Immature natural killer cell (primary cell): ENCODE measurements at regions not wholly inside any gene's neighbourhood (a gene's known extent, or its start where the extent isn't known, plus 50 kb on each side); places are given as distances from the start of the nearest gene placed in this dataset.
"Not testable (repeated sequence)": the region's sequence is repeated elsewhere in the genome, so short reads cannot be mapped to it uniquely, and the experiment has no call there.

Experiments used
- DNase-seq, 3 donors: peaks; one replicate each; pipeline ENCODE4 v3.0.0; 2022; ENCODE audit warnings: mixed read lengths in 1 of 3
- H3K27ac Mint-ChIP-seq, 6 donors: one replicate each; pipeline ENCODE4 v1.8.0; 2020; ENCODE audit warnings: mixed read lengths in 6 of 6, mild to moderate bottlenecking in 5 of 6, inconsistent platforms in 4 of 6, moderate library complexity in 3 of 6
- H3K27me3 Mint-ChIP-seq, 3 donors: one replicate each; pipeline ENCODE4 v1.8.0; 2020 to 2021; ENCODE audit warnings: low read depth in 3 of 3, mild to moderate bottlenecking in 3 of 3, mixed read lengths in 3 of 3, moderate library complexity in 3 of 3, inconsistent platforms in 1 of 3
- H3K36me3 Mint-ChIP-seq, 3 donors: one replicate each; pipeline ENCODE4 v1.8.0; 2020; ENCODE audit warnings: mixed read lengths in 3 of 3, inconsistent platforms in 2 of 3, mild to moderate bottlenecking in 2 of 3
- H3K4me1 Mint-ChIP-seq, 2 donors: one replicate each; pipeline ENCODE4 v1.8.0; 2020; ENCODE audit warnings: inconsistent platforms in 2 of 2, mild to moderate bottlenecking in 2 of 2, mixed read lengths in 2 of 2, moderate library complexity in 1 of 2
- H3K4me3 Mint-ChIP-seq, 5 donors: one replicate each; pipeline ENCODE4 v1.8.0; 2020; ENCODE audit warnings: mild to moderate bottlenecking in 5 of 5, mixed read lengths in 5 of 5, inconsistent platforms in 3 of 5, moderate library complexity in 3 of 5
- H3K9me3 Mint-ChIP-seq, 6 donors: one replicate each; pipeline ENCODE4 v1.8.0; 2020; ENCODE audit warnings: mild to moderate bottlenecking in 6 of 6, mixed read lengths in 6 of 6, inconsistent platforms in 4 of 6, moderate library complexity in 3 of 6

- Mint-ChIP-seq H3K9me3 (peaks cover under 1 to 18% (median 6%) of the 10 kb centered on the region in 6 donors), H3K4me3 (no peak overlapping the region), H3K36me3 (no peaks in the 10 kb centered on the region), H3K27me3 (no peaks in the 10 kb centered on the region), H3K4me1 (no peaks in the 10 kb centered on the region), H3K27ac (no peak overlapping the region)
- no peak for DNase-seq
Observed at GRCh38 chr21:27057997-27058396, 91.1 kb upstream of the ADAMTS5 start.

DNA sequence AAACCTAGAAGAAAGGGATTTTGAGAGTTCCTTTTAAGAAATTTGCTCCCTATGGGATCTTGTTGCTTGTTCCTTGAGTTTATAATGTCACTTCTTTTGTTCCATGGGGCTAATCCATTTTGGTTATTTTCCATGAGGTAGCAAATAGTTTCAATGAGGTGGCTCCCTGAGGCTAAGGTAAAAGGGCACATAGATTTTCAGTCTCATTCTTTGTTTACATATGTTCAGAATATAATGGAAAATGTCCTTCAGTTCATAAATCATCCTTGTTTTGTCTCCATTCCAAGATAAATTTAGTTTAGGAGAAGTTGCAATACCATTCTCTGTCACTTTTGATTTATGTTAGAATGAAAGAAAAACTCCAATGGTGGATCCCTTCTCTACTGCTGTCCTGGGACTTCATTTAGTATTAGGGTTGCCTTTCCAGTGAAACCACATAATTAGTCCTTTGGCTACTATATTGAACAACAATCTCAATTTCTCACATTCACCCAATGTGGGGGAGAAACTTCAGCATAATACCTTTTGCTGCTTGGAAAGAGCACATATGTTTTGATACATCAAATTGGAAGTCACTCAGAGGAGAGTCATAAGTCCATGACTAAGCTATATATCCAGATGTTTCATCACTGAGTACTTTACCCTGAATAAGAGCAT is 80.9 kb upstream of the ADAMTS5 start:
- no peaks in the 10 kb centered on the region for H3K4me1 Mint-ChIP-seq
- no peaks in the 10 kb centered on the region for H3K36me3 Mint-ChIP-seq

DNA sequence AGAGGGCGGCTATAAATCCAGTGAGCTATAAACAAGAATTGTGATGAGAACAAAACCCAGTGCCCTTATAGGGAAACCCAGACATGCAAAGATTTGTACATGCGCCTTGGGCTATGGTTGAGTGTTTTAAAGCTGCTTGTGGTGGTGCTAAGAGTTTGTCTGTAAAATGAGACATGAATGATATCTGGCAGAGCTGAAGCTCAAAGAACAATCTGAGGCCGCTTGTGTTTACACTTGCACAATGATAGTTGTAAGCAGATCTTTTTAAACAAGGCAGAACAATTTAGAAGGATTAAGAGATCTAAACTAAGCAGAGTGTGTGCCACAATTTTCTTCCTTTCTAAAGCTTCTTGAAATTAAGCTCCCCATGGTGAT is 80.4 kb upstream of the ADAMTS5 start:
- Mint-ChIP-seq H3K4me1 (no peaks in the 10 kb centered on the region), H3K36me3 (no peaks in the 10 kb centered on the region), H3K27ac (no peak overlapping the region), H3K4me3 (no peak overlapping the region), H3K9me3 (peaks cover 0 to 23% (median 3%) of the 10 kb centered on the region in 6 donors), H3K27me3 (peaks cover 0 to 4% (median 4%) of the 10 kb centered on the region in 3 donors)
- no peak for DNase-seq

More for the DNA sequence above, 80.9 kb upstream of the ADAMTS5 start:
- Mint-ChIP-seq H3K9me3 (peaks cover 0 to 23% (median 3%) of the 10 kb centered on the region in 6 donors), H3K4me3 (no peak overlapping the region), H3K27ac (no peak overlapping the region), H3K27me3 (peaks cover 0 to 4% (median 4%) of the 10 kb centered on the region in 3 donors)
- DNase-seq = no peak

DNA sequence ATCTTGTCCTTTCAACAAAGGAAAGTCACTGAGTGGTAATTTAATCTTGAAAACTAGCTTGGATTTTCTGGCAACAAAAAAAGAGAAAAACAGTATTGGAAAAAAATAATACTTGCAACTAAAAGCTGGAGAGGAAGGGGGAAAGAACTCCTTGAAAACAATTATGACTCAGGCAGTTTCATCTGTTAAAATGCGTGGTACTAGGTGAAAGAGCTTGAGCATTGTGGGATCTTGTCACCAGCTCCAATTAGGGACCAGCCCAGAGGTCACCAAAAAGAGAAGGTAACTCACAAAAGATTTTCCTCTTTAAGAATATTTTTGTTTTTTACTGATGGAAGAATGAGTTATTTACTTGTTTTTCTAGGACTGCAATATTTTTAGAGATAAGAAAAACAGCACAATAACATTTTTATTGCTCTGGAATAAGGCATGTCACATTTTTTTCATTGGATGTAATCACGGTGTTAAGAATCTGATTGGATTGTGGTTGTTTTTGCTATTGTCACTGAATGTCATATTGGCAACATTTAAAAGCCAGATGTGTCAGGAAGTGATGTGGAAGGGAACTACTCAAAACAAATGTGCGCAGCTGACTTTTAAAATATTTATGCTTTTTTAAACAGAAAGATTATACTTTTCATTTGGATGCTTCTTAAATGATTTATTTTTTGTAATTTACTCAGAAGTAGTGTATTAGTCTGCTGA is 78.5 kb upstream of the ADAMTS5 start:
- Mint-ChIP-seq H3K4me3 (no peak overlapping the region), H3K27ac (no peak overlapping the region), H3K4me1 (no peaks in the 10 kb centered on the region), H3K27me3 (peaks cover 0 to 4% (median 4%) of the 10 kb centered on the region in 3 donors), H3K9me3 (peaks cover 0 to 15% (median 3%) of the 10 kb centered on the region in 6 donors), H3K36me3 (no peaks in the 10 kb centered on the region)
- no peak for DNase-seq

DNA sequence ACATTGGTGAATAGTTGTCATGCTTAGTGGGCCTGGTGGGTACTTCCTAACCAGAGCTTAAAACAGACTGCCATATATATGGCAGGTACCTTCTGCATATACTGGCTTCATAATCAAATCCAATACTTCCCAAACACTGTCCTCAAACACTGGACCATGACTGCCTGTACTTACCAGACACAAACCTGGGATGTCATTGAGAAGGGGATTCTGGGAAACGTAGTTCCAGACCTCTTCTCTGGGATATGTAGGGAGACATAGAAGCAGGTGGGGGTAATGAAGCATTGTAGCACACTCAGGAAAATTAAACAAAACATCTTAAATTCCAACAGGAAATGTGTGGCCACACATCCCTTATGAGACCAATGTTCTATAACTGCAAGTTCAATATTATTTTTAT is 76.5 kb upstream of the ADAMTS5 start:
- DNase-seq = no peak
- no peaks in the 10 kb centered on the region for H3K36me3 Mint-ChIP-seq
- no peak overlapping the region for H3K27ac Mint-ChIP-seq
- H3K4me1 Mint-ChIP-seq = no peaks in the 10 kb centered on the region
- H3K4me3 Mint-ChIP-seq = no peak overlapping the region
- peaks cover 0 to 4% (median 3%) of the 10 kb centered on the region in 3 donors for H3K27me3 Mint-ChIP-seq
- peaks cover 0 to 7% (median 3%) of the 10 kb centered on the region in 6 donors for H3K9me3 Mint-ChIP-seq

DNA sequence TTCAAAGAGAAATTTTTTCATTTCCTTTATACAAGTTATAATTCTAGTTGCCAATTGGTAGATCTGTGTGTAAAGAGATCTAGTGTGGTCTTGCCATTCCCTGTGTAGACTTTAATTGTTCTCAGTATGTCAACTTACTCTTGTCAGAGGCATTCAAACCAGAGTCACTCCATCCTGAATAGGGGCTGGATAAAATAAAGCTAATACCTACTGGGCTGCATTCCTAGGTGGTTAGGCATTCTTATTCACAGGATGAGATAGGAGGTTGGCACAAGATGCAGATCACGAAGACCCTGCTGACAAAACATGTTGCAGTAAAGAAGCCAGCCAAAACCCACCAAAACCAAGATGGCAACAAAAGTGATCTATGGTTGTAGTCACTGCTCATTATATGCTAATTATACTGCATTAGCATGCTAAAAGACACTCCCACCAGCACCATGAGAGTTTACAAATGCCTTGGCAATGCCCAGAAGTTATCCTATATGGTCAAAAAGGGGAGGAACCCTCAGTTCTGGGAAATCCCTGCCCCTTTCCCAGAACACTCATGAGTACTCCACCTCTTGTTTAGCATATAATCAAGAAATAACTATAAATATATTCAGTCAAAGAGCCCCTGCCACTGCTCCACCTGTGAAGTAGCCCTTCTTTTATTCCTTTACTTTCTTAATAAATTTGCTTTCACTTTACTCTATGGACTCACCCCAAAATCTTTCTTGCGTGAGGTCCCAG is 74.0 kb upstream of the ADAMTS5 start:
- Mint-ChIP-seq H3K27ac (no peak overlapping the region), H3K4me3 (no peak overlapping the region), H3K36me3 (no peaks in the 10 kb centered on the region), H3K27me3 (peaks cover 0 to 4% (median 3%) of the 10 kb centered on the region in 3 donors), H3K9me3 (peaks cover 0 to 7% (median 2%) of the 10 kb centered on the region in 6 donors), H3K4me1 (no peaks in the 10 kb centered on the region)
- DNase-seq = no peak

GRCh38 chr21:27036736-27037301 is 69.9 kb upstream of the ADAMTS5 start:
- Mint-ChIP-seq H3K9me3 (peaks cover 0 to 5% (median 1%) of the 10 kb centered on the region in 6 donors), H3K4me3 (no peak overlapping the region), H3K27me3 (peaks cover 0 to 2% (median 0%) of the 10 kb centered on the region in 3 donors), H3K4me1 (no peaks in the 10 kb centered on the region), H3K36me3 (no peaks in the 10 kb centered on the region), H3K27ac (no peak overlapping the region)
- DNase-seq = no peak

GRCh38 chr21:27035791-27036190 is 68.9 kb upstream of the ADAMTS5 start:
- Mint-ChIP-seq H3K4me1 (no peaks in the 10 kb centered on the region), H3K9me3 (peaks cover 0 to 5% (median 2%) of the 10 kb centered on the region in 6 donors), H3K27ac (no peak overlapping the region), H3K36me3 (no peaks in the 10 kb centered on the region), H3K4me3 (no peak overlapping the region), H3K27me3 (peaks cover 0 to 2% (median 0%) of the 10 kb centered on the region in 3 donors)
- no peak for DNase-seq

DNA sequence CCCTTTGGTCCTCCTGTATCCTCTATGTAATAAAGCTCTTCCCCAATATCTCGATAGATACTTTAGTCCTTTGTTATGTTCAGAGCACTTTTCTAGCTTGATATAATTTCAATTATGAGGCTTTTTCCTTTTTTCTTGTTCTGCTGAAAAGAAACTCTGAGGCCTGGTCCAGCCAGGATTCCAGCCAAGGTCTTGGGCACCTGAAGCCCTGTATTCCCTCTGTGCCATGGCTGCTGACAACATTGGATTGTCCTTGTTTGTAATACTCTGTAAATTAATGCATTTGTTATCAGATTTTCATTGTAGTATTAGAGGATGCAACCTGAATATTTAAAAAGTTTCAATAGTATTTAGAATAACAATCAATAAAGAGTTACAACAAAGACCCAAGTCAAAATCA is 67.9 kb upstream of the ADAMTS5 start:
- H3K27me3 Mint-ChIP-seq = peaks cover 0 to 2% (median 0%) of the 10 kb centered on the region in 3 donors
- no peaks in the 10 kb centered on the region for H3K4me1 Mint-ChIP-seq
- no peak for DNase-seq
- no peak overlapping the region for H3K4me3 Mint-ChIP-seq
- H3K27ac Mint-ChIP-seq = no peak overlapping the region
- H3K36me3 Mint-ChIP-seq = no peaks in the 10 kb centered on the region
- peaks cover 0 to 5% (median 2%) of the 10 kb centered on the region in 6 donors for H3K9me3 Mint-ChIP-seq

DNA sequence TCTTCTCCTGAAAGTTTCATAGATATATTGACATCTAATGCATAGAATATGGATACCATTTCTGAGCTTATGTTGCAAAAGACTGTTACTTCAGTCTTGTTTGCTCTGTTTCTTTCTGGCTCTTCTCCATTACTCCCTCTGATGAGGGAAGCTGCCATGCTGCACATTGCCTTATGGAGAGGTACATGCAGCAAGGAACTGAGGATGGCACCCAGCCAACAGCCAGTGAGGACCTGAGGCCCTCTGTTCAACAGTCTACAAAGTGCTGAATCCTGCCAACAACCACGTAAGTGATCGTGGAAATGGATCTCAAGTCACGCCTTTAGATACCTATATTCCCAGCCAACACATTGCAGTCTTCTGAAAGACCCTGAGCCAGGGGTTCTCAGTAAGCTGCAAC is 66.6 kb upstream of the ADAMTS5 start:
- Mint-ChIP-seq H3K4me3 (no peak overlapping the region), H3K36me3 (no peaks in the 10 kb centered on the region), H3K4me1 (no peaks in the 10 kb centered on the region), H3K27ac (no peak overlapping the region), H3K27me3 (peaks cover 0 to 2% (median 0%) of the 10 kb centered on the region in 3 donors), H3K9me3 (peaks cover 0 to 5% (median 2%) of the 10 kb centered on the region in 6 donors)
- no peak for DNase-seq

DNA sequence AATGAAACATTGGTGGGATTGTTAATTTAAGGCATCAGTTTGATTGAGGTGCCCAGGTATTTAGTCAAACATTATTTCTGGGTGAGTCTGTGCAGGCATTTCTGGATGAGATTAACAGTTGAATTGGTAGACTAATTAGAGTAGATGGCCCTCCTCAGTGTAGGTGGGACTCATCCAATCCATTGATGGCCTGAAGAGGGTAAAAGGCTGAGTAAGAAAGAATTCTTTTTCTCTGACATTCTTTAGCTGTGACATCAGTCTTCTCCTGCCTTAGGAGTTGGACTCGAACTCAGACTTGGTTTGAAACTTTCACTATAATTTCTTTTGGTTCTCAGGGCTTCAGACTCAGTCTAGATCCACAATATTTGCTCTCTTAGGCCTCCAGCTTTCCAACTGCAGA is 59.6 kb upstream of the ADAMTS5 start:
- Mint-ChIP-seq H3K4me3 (no peak overlapping the region), H3K4me1 (no peaks in the 10 kb centered on the region)

GRCh38 chr21:27025708-27026107 is 58.8 kb upstream of the ADAMTS5 start:
- not testable (repeated sequence) for H3K9me3 Mint-ChIP-seq, H3K36me3 Mint-ChIP-seq, H3K27ac Mint-ChIP-seq, H3K4me1 Mint-ChIP-seq, DNase-seq, H3K4me3 Mint-ChIP-seq, H3K27me3 Mint-ChIP-seq

More for the DNA sequence above, 59.6 kb upstream of the ADAMTS5 start:
- Mint-ChIP-seq H3K27me3 (peaks cover 0 to 2% (median 0%) of the 10 kb centered on the region in 3 donors), H3K36me3 (no peaks in the 10 kb centered on the region), H3K27ac (no peak overlapping the region), H3K9me3 (peaks cover 0 to 2% (median 0%) of the 10 kb centered on the region in 6 donors)
- DNase-seq = no peak

DNA sequence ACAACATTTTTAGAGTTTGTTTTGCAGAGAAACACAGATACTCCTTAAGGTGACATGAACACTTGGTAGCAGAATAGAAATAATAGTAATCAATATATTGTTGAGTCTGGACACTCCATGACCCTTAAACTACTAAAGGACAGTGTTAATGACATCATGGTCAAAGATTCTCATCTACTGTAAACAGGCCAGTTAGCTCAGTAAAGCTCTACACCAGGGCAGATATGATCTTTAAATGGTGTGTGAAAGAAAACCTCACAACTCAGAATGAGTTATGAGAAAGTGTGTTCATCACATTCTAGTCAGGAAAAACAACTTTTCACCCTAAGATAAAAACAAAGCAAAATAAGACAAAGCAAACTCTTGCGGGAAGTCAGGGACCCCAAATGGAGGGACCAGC is 58.1 kb upstream of the ADAMTS5 start:
- Mint-ChIP-seq H3K27me3 (peaks cover 0 to 2% (median 0%) of the 10 kb centered on the region in 3 donors), H3K27ac (no peak overlapping the region), H3K4me1 (no peaks in the 10 kb centered on the region), H3K9me3 (peaks cover 0 to 2% (median 0%) of the 10 kb centered on the region in 6 donors), H3K4me3 (no peak overlapping the region), H3K36me3 (no peaks in the 10 kb centered on the region)
- DNase-seq = no peak

DNA sequence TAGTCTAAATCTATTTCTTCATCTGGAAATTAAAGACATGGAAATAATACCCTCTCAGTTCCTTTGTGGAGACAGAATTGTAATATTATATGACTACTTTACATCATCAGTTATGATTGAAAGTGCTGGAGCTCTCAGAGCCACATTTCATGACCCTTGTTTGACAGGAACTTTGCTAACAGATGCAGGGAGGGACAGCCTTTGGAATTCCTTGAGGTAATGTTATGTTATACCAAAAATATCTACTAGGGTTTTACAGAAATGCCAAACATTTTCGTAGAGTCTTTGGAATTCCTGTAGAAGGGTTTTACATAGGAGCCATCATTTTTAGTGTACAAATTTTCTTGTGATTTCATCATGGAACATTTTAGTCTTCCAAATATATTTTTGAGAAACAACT is 57.4 kb upstream of the ADAMTS5 start:
- no peak overlapping the region for H3K4me3 Mint-ChIP-seq
- no peaks in the 10 kb centered on the region for H3K4me1 Mint-ChIP-seq
- H3K36me3 Mint-ChIP-seq = no peaks in the 10 kb centered on the region
- H3K27ac Mint-ChIP-seq = no peak overlapping the region
- no peak for DNase-seq
- H3K9me3 Mint-ChIP-seq = peaks cover 0 to 7% (median 1%) of the 10 kb centered on the region in 6 donors
- peaks cover 0 to 2% (median under 1%) of the 10 kb centered on the region in 3 donors for H3K27me3 Mint-ChIP-seq
